ENCODE measurements at regions not wholly inside any gene's neighbourhood (a gene's known extent, or its start where the extent isn't known, plus 50 kb on each side); places are given as distances from the start of the nearest gene placed in this dataset.

GRCh38 chr7:41448104-41448503 lies 254.8 kb downstream of the INHBA start:
- TF ChIP-seq CTCF (IDR thresholded peaks at IDR 0.05) (no peak), POLR2AphosphoS5 (IDR thresholded peaks at IDR 0.05) (no peak), POLR2A (IDR thresholded peaks at IDR 0.05) (no peak)
